ENCODE measurements at regions not wholly inside any gene's neighbourhood (a gene's known extent, or its start where the extent isn't known, plus 50 kb on each side); places are given as distances from the start of the nearest gene placed in this dataset.

DNA sequence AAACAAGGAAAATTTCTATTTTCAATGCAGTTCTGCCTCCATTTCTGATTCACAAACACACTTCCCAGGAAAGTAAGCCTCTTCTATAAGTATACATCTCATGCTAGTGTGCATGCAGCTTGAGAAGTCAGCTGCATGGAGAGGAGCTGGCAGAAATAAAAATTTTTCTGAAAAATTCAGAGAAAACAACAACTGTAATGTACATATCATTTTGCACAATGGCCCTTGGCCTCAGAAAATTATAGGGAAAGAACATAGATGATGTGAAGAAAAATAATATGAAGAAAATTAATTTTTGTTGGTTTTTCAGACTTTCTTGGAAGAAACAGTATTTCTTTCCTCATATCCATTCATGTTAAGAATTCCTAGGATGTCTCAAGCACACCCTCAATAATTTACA is 277.8 kb upstream of the ADRA1B start:
- DNase-seq (ENCODE audit: low read depth, low spot score): no peak
- TF ChIP-seq, protein P1, sequence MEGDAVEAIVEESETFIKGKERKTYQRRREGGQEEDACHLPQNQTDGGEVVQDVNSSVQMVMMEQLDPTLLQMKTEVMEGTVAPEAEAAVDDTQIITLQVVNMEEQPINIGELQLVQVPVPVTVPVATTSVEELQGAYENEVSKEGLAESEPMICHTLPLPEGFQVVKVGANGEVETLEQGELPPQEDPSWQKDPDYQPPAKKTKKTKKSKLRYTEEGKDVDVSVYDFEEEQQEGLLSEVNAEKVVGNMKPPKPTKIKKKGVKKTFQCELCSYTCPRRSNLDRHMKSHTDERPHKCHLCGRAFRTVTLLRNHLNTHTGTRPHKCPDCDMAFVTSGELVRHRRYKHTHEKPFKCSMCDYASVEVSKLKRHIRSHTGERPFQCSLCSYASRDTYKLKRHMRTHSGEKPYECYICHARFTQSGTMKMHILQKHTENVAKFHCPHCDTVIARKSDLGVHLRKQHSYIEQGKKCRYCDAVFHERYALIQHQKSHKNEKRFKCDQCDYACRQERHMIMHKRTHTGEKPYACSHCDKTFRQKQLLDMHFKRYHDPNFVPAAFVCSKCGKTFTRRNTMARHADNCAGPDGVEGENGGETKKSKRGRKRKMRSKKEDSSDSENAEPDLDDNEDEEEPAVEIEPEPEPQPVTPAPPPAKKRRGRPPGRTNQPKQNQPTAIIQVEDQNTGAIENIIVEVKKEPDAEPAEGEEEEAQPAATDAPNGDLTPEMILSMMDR (IDR thresholded peaks at IDR 0.05; ENCODE audit: low read depth, low read length): no peak
- no peak overlapping the region for H3K4me3 ChIP-seq (ENCODE audit: low read depth, low read length)
- in situ Hi-C loops (cut with HindIII; ENCODE audit: low sequenced_read_pairs): no loop called here

DNA sequence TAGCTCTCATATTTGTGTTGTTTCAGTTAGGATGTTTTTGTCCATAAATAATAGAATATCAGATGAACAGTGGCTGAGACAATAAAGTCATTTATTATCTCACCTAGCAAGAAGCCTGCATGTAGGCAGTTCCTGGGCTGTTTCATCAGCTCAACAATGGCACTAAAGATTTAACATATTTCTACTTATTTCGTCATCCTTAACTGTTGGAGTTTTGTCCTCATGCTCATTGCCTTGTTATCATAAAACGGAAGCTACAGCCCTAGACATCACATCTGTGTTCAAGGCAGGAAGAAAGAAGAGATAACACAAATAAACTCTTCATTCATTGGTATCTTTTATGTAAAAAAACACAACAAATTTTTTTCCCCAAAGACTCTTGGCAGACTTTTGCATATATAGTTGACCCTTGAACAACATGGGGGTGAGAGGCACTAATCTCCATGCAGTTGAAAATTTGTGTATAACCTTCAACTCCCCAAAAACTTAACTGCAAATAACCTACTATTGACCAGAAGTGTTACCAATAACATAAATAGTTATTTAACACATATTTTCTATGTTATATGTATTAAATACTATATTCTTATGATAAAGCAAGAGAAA is 277.2 kb upstream of the ADRA1B start:
- peak; percentile 47 for DNase-seq (ENCODE audit: low read depth, low spot score)
- TF ChIP-seq, protein P1 (IDR thresholded peaks at IDR 0.05; ENCODE audit: low read depth, low read length): no peak
- in situ Hi-C loops (cut with HindIII; ENCODE audit: low sequenced_read_pairs): no loop called here

DNA sequence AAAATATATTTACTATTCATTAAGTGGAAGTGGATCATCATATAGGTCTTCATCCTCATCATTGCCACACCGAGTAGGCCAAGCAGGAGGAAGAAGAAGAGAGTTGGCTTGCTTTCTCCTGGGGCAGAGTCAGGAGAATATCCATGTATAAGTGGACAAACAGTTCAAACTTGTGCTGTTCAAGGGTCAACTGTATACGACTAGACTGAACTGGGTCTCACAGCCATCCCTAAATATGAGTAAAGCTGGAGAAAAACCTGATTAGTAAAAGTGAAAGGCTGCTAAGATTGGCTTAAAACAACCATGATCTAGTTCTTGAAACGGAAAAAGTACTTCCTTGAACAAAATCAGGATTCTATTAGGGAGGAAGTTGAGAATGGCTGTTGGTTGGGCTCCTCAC is 276.7 kb upstream of the ADRA1B start:
- no peak for DNase-seq (ENCODE audit: low read depth, low spot score)
- TF ChIP-seq, protein P1 (IDR thresholded peaks at IDR 0.05; ENCODE audit: low read depth, low read length): no peak
- no peak overlapping the region for H3K4me3 ChIP-seq (ENCODE audit: low read depth, low read length)
- in situ Hi-C loops (cut with HindIII; ENCODE audit: low sequenced_read_pairs): no loop called here

More for the DNA sequence above, 277.2 kb upstream of the ADRA1B start:
- H3K4me3 ChIP-seq (ENCODE audit: low read depth, low read length): no peak overlapping the region

DNA sequence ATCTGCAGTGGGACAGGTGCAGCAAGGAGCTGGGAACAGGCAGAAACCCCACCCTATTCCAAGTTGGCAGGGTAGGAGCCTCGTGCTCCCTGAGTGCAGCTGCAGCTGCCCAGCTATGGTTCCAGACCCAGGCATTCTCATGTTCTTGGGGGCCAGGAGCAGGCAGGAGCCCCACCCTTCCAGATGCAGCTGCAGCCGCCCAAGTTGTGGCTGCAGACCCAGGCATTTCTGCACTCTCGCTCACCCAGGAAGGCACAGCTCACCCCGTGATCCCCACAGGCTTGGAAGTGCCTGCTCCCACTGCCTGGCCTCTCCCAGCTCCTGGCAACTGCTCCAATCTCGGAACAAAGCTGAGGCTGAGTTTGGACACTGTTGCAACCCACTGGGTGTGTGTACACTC is 275.8 kb upstream of the ADRA1B start:
- TF ChIP-seq, protein P1 (IDR thresholded peaks at IDR 0.05; ENCODE audit: low read depth, low read length): no peak
- no peak for DNase-seq (ENCODE audit: low read depth, low spot score)
- in situ Hi-C loops (cut with HindIII; ENCODE audit: low sequenced_read_pairs): no loop called here
- H3K4me3 ChIP-seq (ENCODE audit: low read depth, low read length): no peak overlapping the region

DNA sequence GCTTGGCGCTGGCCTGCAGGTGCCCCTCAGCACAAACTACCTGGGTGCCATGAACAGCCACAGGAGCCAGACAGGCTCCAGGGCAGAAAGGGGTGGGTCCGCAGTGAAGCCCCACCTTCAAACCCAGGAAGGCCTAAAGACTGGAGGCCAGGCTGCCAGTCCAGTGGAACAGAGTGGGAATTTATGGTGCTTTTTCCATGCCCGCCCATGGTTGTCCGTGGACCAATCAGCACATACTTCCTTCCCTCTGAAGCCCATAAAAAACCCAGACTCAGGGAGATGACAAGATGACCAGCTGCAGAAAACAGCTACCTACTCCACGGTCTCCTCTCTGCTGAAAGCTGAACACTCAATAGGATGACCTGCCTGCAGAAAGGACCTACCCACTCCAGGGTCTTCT is 275.4 kb upstream of the ADRA1B start:
- in situ Hi-C loops (cut with HindIII; ENCODE audit: low sequenced_read_pairs): no loop called here
- DNase-seq (ENCODE audit: low read depth, low spot score): no peak
- TF ChIP-seq, protein P1 (IDR thresholded peaks at IDR 0.05; ENCODE audit: low read depth, low read length): no peak
- no peak overlapping the region for H3K4me3 ChIP-seq (ENCODE audit: low read depth, low read length)

DNA sequence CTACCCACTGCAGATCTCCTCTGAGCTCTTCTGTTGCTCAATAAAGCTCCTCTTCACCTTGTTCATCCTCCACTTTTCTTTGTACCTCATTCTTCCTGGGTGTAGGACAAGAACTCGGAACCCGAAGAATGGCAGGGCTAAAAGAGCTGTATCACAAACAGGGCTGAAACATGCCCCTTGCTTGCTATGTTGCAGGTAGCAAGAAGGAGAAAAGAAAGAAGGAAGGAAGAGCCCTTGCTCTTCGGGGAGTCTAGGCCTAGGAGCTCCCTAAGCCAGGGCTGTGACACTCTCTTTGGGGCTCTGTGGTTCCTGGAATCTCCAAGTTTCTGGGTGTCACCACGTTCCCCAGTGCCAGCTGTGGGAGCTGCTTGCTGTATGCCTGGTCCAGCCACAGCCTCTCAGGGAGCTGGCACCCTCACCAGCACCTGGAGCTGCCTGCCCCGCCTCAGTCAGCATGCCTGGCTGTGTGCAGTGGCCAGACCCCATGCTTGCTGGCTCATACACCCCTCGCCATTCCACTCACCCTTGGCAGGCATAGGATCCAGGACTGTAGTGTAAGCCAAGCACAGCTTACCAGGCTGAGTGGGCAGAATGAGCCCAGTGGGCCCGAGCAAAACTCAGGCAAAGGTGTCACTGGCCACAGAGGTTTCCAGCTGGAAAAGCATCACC is 274.8 kb upstream of the ADRA1B start:
- in situ Hi-C loops (cut with HindIII; ENCODE audit: low sequenced_read_pairs): no loop called here
- no peak for DNase-seq (ENCODE audit: low read depth, low spot score)
- TF ChIP-seq, protein P1 (IDR thresholded peaks at IDR 0.05; ENCODE audit: low read depth, low read length): no peak
- H3K4me3 ChIP-seq (ENCODE audit: low read depth, low read length): no peak overlapping the region
